ENCODE measurements at regions not wholly inside any gene's neighbourhood (a gene's known extent, or its start where the extent isn't known, plus 50 kb on each side); places are given as distances from the start of the nearest gene placed in this dataset.

DNA sequence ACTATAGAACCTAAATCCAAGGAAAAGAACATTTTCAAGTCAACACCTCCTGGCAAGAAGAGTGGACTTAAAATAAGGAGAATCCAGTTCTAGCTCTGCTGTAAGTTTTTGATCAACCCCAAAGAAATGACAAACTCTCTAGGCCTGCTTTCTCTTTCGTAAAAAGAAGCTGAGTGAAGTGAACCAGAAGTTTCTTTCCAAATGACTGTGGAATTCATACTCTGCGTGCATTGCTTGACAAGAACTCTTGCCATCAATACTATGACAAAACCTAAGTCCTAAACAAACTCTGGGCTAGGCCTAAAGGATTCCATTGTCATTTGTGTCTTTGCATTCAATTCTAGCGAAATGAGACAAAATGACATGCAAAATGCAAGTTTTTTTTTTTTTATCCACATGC, 187.5 kb upstream of the SOX9 start:
- 86% methylated on average over 3 of the region's 3 CpGs for WGBS
- peaks cover 0 to 2% (median 0%) of the 10 kb centered on the region in 4 donors for H3K9me3 ChIP-seq (ENCODE audit: control insufficient read depth in 4 of 4, low read length in 3 of 4)
- H3K36me3 ChIP-seq (ENCODE audit: control insufficient read depth in 4 of 4, insufficient read depth in 3 of 4, low read depth in 1 of 4, low read length in 3 of 4) = no peaks in the 10 kb centered on the region
- no peak for DNase-seq (ENCODE audit: low spot score)
- no peak overlapping the region for H3K9ac ChIP-seq (ENCODE audit: low read depth in 1 of 2, low read length in 2 of 2)
- no peaks in the 10 kb centered on the region for H3K4me1 ChIP-seq (ENCODE audit: control insufficient read depth in 4 of 4, insufficient read depth in 4 of 4, low read length in 3 of 4)
- H3K27me3 ChIP-seq (ENCODE audit: control insufficient read depth in 4 of 4, insufficient read depth in 4 of 4, low read length in 3 of 4) = no peaks in the 10 kb centered on the region
- no peak for TF ChIP-seq CTCF (IDR thresholded peaks at IDR 0.05; ENCODE audit: low read depth, low read length, missing input control)
- TF ChIP-seq RAD21 (IDR thresholded peaks at IDR 0.05) = no peak
- no peak for TF ChIP-seq ATF3 (IDR thresholded peaks at IDR 0.05)
- no peak for TF ChIP-seq YY1 (IDR thresholded peaks at IDR 0.05)
- TF ChIP-seq FOXA2 (IDR thresholded peaks at IDR 0.05) = no peak
- TF ChIP-seq MAX (IDR thresholded peaks at IDR 0.05) = no peak
- no peak for TF ChIP-seq SP1 (IDR thresholded peaks at IDR 0.05)
- TF ChIP-seq NR2F2 (IDR thresholded peaks at IDR 0.05) = no peak
- TF ChIP-seq RXRA (IDR thresholded peaks at IDR 0.05) = no peak
- no peak for TF ChIP-seq FOXA1 (IDR thresholded peaks at IDR 0.05)
- TF ChIP-seq GABPA (IDR thresholded peaks at IDR 0.05 in 1 of 2, conservative IDR thresholded peaks at IDR 0.05 in 1 of 2) = no peak
- TF ChIP-seq JUND (IDR thresholded peaks at IDR 0.05) = no peak
- TF ChIP-seq, protein P1, sequence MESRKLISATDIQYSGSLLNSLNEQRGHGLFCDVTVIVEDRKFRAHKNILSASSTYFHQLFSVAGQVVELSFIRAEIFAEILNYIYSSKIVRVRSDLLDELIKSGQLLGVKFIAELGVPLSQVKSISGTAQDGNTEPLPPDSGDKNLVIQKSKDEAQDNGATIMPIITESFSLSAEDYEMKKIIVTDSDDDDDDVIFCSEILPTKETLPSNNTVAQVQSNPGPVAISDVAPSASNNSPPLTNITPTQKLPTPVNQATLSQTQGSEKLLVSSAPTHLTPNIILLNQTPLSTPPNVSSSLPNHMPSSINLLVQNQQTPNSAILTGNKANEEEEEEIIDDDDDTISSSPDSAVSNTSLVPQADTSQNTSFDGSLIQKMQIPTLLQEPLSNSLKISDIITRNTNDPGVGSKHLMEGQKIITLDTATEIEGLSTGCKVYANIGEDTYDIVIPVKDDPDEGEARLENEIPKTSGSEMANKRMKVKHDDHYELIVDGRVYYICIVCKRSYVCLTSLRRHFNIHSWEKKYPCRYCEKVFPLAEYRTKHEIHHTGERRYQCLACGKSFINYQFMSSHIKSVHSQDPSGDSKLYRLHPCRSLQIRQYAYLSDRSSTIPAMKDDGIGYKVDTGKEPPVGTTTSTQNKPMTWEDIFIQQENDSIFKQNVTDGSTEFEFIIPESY (IDR thresholded peaks at IDR 0.05) = no peak
- no peak for TF ChIP-seq TAF1 (conservative IDR thresholded peaks at IDR 0.05)
- no peak overlapping the region for H3K27ac ChIP-seq (ENCODE audit: low read depth in 1 of 2, low read length in 2 of 2)
- H3K4me3 ChIP-seq (ENCODE audit: low read depth in 1 of 3, low read length in 3 of 3) = no peak overlapping the region

- 59% methylated on average over 2 of the region's 2 CpGs for WGBS
Measured at GRCh38 chr17:71934520-71934919, 186.3 kb upstream of the SOX9 start.

More at GRCh38 chr17:71934520-71934919, 186.3 kb upstream of the SOX9 start:
- Histone ChIP-seq H3K27me3 (ENCODE audit: control insufficient read depth in 4 of 4, insufficient read depth in 4 of 4, low read length in 3 of 4) (no peaks in the 10 kb centered on the region), H3K9me3 (ENCODE audit: control insufficient read depth in 4 of 4, low read length in 3 of 4) (peaks cover 0 to 2% (median 0%) of the 10 kb centered on the region in 4 donors), H3K9ac (ENCODE audit: low read depth in 1 of 2, low read length in 2 of 2) (no peak overlapping the region), H3K4me1 (ENCODE audit: control insufficient read depth in 4 of 4, insufficient read depth in 4 of 4, low read length in 3 of 4) (no peaks in the 10 kb centered on the region), H3K27ac (ENCODE audit: low read depth in 1 of 2, low read length in 2 of 2) (no peak overlapping the region), H3K4me3 (ENCODE audit: low read depth in 1 of 3, low read length in 3 of 3) (no peak overlapping the region), H3K36me3 (ENCODE audit: control insufficient read depth in 4 of 4, insufficient read depth in 3 of 4, low read depth in 1 of 4, low read length in 3 of 4) (no peaks in the 10 kb centered on the region)
- DNase-seq (ENCODE audit: low spot score) = no peak
- TF ChIP-seq FOXA2 (IDR thresholded peaks at IDR 0.05) (no peak), GABPA (IDR thresholded peaks at IDR 0.05 in 1 of 2, conservative IDR thresholded peaks at IDR 0.05 in 1 of 2) (no peak), YY1 (IDR thresholded peaks at IDR 0.05) (no peak), CTCF (IDR thresholded peaks at IDR 0.05; ENCODE audit: low read depth, low read length, missing input control) (no peak), TAF1 (conservative IDR thresholded peaks at IDR 0.05) (no peak), SP1 (IDR thresholded peaks at IDR 0.05) (no peak), HNF4A (conservative IDR thresholded peaks at IDR 0.05) (no peak), NR2F2 (IDR thresholded peaks at IDR 0.05) (no peak), ATF3 (IDR thresholded peaks at IDR 0.05) (no peak), RXRA (IDR thresholded peaks at IDR 0.05) (no peak), EGR1 (IDR thresholded peaks at IDR 0.05; ENCODE audit: low read depth in 2 of 2) (no peak), MAX (IDR thresholded peaks at IDR 0.05) (no peak), HNF4G (IDR thresholded peaks at IDR 0.05) (no peak), FOXA1 (IDR thresholded peaks at IDR 0.05) (no peak), JUND (IDR thresholded peaks at IDR 0.05) (no peak), RAD21 (IDR thresholded peaks at IDR 0.05) (no peak)
- TF ChIP-seq, protein P1 (IDR thresholded peaks at IDR 0.05) = no peak
- TF ChIP-seq, protein P2, sequence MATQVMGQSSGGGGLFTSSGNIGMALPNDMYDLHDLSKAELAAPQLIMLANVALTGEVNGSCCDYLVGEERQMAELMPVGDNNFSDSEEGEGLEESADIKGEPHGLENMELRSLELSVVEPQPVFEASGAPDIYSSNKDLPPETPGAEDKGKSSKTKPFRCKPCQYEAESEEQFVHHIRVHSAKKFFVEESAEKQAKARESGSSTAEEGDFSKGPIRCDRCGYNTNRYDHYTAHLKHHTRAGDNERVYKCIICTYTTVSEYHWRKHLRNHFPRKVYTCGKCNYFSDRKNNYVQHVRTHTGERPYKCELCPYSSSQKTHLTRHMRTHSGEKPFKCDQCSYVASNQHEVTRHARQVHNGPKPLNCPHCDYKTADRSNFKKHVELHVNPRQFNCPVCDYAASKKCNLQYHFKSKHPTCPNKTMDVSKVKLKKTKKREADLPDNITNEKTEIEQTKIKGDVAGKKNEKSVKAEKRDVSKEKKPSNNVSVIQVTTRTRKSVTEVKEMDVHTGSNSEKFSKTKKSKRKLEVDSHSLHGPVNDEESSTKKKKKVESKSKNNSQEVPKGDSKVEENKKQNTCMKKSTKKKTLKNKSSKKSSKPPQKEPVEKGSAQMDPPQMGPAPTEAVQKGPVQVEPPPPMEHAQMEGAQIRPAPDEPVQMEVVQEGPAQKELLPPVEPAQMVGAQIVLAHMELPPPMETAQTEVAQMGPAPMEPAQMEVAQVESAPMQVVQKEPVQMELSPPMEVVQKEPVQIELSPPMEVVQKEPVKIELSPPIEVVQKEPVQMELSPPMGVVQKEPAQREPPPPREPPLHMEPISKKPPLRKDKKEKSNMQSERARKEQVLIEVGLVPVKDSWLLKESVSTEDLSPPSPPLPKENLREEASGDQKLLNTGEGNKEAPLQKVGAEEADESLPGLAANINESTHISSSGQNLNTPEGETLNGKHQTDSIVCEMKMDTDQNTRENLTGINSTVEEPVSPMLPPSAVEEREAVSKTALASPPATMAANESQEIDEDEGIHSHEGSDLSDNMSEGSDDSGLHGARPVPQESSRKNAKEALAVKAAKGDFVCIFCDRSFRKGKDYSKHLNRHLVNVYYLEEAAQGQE (IDR thresholded peaks at IDR 0.05) = no peak

Data from liver (tissue), 8 donors.